ENCODE measurements at regions not wholly inside any gene's neighbourhood (a gene's known extent, or its start where the extent isn't known, plus 50 kb on each side); places are given as distances from the start of the nearest gene placed in this dataset.

GRCh38 chr17:15108992-15109391, 156.1 kb downstream of the PMP22 start:
- no peak for DNase-seq

GRCh38 chr17:15106540-15106939, 158.6 kb downstream of the PMP22 start:
- no peak for DNase-seq

- no peak for DNase-seq
Observed at GRCh38 chr17:15103785-15104184, 161.3 kb downstream of the PMP22 start.

GRCh38 chr17:15101175-15101574, 164.0 kb downstream of the PMP22 start:
- no peak for DNase-seq

GRCh38 chr17:15096511-15096910, 168.6 kb downstream of the PMP22 start:
- no peak for DNase-seq

- DNase-seq: no peak
Observed at GRCh38 chr17:15095935-15096334, 169.2 kb downstream of the PMP22 start.

GRCh38 chr17:15092762-15093161, 172.4 kb downstream of the PMP22 start:
- DNase-seq: no peak

GRCh38 chr17:15092261-15092660, 172.9 kb downstream of the PMP22 start:
- DNase-seq: no peak

GRCh38 chr17:15091825-15092224, 173.3 kb downstream of the PMP22 start:
- DNase-seq: no peak

GRCh38 chr17:15090533-15090932, 174.6 kb downstream of the PMP22 start:
- DNase-seq: no peak

- peak; percentile 30 for DNase-seq
Observed at GRCh38 chr17:15087946-15088345, 177.2 kb downstream of the PMP22 start.

- DNase-seq: peak; percentile 56
Observed at GRCh38 chr17:15086776-15087295, 178.3 kb downstream of the PMP22 start.

GRCh38 chr17:15085890-15086677, 179.0 kb downstream of the PMP22 start:
- DNase-seq: no peak

GRCh38 chr17:15083225-15083624, 181.9 kb downstream of the PMP22 start:
- no peak for DNase-seq

- DNase-seq: no peak
Observed at GRCh38 chr17:15081008-15081407, 184.1 kb downstream of the PMP22 start.

GRCh38 chr17:15078570-15078969, 186.6 kb downstream of the PMP22 start:
- DNase-seq: no peak

- DNase-seq: no peak
Observed at GRCh38 chr17:15076991-15077663, 188.0 kb downstream of the PMP22 start.

GRCh38 chr17:15051933-15052332, 213.2 kb downstream of the PMP22 start:
- DNase-seq: no peak

- DNase-seq: no peak
Observed at GRCh38 chr17:15049795-15050160, 215.3 kb downstream of the PMP22 start.

- no peak for DNase-seq
Observed at GRCh38 chr17:15048933-15049794, 216.0 kb downstream of the PMP22 start.

GRCh38 chr17:15048381-15048780, 216.7 kb downstream of the PMP22 start:
- DNase-seq: no peak

GRCh38 chr17:15042311-15042710, 222.8 kb downstream of the PMP22 start:
- DNase-seq: no peak

GRCh38 chr17:15039366-15039765, 225.8 kb downstream of the PMP22 start:
- no peak for DNase-seq

Measured in right hindlimb (tissue), 1 donor.